NCI-H748 (cell line): ENCODE measurements at regions not wholly inside any gene's neighbourhood (a gene's known extent, or its start where the extent isn't known, plus 50 kb on each side); places are given as distances from the start of the nearest gene placed in this dataset.
"Not testable (repeated sequence)": the region's sequence is repeated elsewhere in the genome, so short reads cannot be mapped to it uniquely, and the experiment has no call there.

Experiments used
- DNase-seq: peaks from one replicate; lab custom pipeline; 2025; ENCODE audit not compliant: unreplicated experiment; lab: John Stamatoyannopoulos, UW

DNA sequence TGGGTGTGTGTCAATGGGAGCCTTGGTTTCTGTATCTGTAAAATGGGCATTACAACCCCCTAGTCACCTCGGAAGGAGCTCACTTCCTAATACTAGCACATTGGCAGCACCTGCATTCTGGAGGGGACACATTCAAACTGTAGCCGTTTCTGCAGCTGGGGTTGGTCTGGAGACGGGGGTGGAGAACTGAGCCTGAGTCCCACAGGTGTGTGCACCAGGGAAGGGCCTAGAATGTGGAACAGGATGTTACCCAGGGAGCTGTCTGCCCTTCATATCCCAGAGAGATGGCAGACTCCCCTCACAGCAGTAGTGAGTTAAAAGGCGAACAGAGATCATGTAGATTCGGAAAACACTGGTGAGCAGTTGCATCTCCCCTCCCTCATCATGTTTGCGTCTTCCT lies 272.8 kb upstream of the ZNF32 start:
- DNase-seq = no peak

DNA sequence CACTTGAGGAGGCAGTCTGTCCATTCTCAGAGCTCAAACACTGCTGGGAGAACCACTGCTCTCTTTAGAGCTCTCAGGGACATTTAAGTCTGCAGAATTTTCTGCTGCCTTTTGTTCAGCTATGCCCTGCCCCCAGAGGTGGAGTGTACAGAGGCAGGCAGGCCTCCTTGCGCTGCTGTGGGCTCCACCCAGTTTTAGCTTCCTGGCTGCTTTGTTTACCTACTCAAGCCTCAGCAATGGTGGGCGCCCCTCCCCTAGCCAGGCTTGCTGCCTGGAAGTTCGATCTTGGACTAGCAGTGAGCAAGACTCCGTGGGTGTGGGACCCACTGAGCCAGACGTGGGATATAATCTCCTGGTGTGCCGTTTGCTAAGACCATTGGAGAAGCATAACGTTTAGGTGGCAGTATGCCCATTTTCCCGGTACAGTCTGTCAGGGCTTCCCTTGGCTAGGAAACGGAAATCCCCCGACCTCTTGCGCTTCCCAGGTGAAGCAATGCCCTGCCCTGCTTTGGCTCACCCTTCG lies 271.6 kb upstream of the ZNF32 start:
- not testable (repeated sequence) for DNase-seq

DNA sequence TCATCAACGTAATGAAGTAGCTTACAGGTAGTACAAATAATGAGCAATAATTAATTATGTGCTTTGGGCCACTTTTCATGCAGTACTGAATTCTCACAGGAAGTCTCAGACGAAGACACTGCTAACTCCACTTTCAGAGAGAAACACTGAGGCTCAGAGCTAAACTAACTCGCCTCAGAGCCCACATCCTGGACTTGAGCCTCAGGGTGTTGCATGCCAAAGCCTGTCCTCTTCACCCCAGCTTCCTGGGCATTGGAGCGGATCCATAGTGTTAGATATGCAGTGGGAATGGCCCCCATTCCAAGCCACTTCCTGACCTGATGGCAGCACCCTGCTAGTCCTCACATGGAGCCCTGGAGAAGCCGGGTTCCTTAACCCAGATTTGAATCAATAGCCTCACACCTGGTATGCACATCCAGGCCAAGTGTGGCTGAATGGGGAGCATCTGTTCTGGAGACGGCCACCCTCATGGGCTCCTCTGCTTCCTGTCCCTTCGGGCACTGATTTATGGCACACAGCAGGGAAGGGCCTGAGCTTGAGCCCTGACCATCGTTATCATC lies 265.1 kb upstream of the ZNF32 start:
- no peak for DNase-seq

DNA sequence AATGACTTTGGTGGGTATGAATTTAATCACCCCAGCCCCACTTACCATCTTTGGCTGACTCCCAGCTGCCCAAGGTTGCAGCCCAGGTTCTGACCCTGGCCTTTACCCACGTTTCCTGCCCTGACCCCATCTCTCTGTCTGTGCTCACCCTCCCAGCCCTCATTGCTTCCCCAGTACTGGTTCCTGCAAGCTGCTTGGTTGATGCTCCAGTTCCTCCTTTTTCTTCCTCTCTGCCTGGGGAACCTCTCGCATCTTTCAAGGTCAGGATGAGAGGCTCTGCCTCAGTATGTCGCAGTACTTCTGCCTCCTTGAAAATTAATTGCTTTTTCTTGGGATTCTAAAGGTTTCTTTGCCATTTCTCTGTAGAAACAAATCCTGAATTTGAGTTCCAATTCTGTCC lies 263.8 kb upstream of the ZNF32 start:
- no peak for DNase-seq

DNA sequence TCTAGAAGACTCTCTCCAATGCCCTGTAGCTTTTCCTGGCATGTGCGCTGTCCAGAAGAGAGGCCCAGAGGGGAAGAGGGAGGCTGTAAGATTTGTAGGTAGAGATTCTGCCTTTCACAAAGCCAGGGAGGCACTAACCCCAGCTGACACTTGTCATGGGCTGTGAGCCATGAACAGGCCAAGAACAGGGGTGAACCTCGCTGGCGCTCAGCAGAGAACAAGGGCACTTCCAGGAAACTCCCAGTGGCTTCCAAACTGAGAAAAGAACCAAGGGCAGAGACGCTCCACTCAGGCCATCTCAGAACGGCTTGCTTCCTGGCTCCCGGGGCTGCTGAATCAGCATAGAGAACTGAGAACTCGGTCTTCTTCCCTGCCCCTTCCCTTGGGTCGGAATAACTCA lies 257.8 kb upstream of the ZNF32 start:
- DNase-seq = no peak

DNA sequence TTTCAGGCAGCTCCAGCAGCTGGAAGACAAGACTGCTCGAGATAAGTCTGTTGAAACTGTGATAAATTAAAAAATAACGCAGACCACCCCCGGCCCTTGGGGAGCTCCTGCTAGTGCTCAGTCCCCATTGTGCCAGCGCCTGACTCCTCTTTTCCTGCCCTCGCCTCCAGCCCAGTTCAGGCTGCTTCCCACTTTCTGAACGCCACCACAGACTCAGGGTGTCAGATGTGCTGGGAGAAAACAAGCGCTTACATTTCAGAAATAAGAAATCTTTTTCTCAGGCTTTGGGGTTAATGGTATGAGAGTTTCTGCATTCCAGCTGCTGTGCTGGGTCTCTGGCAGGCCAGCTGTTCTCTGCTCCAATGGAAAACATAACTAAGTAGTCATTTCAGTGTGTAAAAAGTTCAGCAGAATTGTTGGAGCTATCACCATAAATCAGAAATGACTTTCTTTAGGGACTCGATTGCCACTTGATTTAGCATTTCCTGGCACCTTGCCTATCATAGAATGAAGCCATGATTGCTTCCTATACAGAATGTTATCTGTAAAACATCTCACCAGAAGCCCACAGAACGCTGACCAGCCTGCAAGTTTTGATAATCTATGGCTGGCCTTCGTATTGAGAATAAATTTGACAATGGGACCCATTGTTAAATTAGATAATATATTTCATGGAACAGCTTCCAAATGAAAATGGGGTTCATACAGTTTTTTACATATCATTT lies 257.0 kb upstream of the ZNF32 start:
- no peak for DNase-seq

DNA sequence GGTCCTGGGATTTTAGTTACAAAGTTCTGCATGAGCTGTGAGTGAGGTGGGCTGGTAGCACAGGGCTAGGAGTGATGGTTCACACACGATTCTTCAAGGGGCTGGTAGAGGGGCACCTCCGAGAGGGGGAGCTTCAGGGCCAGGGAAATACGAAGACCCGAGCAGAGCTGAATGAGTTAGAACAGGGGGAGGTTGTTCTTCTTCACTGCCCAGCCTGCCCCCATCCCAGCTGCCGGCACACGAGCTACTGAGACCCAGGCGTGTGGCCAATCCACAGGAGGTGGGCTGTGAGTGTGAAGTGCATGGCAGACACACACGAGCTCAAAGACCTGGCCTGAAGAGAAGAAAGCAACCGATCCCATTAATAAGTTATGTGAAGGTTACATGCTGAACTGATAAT lies 256.2 kb upstream of the ZNF32 start:
- DNase-seq = no peak

DNA sequence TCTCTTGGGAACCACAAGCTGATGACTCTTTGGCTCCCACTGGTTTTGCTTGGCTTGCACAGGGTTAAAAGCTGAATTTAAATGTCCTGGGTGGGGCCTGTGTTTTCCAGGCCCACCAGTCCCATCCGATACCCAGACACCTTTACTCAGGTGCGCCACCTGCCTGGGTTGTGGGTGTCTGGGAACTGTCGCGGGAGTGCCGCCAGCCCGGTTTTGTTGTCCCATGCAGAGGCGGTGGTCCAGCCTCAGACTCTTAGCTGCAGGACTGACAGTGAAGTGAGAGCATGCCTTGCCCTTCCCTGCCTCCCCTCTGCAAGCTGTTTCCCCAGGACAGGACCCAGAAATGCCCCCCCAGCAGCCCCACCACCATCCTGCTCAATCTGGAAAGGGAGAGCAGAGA lies 255.6 kb upstream of the ZNF32 start:
- DNase-seq = no peak

DNA sequence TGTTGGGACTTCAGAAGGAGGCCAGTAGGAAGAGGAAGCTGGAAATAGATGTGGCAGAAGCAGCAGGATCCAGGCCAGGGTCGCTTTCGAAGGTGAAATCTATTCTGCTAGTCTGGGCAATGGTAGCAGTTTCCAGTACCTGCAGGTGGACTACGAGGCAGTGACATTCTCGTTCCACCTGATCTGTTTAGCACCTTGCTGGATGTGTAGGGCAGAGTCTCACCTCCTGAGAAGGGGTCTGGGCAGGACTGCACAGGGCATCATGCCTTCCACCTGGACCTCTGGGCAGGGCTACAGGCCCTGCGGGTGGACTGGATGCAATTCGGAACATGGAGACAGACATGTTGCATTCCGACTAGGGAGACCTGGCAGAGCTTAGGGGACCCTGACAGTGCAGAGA lies 254.8 kb upstream of the ZNF32 start:
- no peak for DNase-seq

DNA sequence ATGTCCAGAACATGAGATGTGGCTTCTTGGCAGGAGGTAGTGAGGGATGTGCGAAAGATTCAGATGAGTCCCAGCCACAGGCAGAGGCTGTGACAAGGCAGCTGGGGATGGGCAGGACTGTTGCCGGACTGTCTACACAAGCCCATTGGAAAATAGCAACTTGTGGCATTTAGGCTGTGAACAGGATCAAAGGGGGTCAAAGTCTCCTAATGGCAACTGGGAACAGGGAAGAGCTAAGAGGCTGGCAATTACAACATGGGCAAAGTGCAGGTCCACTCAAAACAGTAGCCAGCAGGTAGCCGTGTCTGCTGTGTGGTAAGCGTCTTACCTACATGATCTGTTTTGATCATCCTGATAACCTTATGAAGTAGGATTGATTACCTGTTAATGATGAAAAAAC lies 254.2 kb upstream of the ZNF32 start:
- DNase-seq = no peak

DNA sequence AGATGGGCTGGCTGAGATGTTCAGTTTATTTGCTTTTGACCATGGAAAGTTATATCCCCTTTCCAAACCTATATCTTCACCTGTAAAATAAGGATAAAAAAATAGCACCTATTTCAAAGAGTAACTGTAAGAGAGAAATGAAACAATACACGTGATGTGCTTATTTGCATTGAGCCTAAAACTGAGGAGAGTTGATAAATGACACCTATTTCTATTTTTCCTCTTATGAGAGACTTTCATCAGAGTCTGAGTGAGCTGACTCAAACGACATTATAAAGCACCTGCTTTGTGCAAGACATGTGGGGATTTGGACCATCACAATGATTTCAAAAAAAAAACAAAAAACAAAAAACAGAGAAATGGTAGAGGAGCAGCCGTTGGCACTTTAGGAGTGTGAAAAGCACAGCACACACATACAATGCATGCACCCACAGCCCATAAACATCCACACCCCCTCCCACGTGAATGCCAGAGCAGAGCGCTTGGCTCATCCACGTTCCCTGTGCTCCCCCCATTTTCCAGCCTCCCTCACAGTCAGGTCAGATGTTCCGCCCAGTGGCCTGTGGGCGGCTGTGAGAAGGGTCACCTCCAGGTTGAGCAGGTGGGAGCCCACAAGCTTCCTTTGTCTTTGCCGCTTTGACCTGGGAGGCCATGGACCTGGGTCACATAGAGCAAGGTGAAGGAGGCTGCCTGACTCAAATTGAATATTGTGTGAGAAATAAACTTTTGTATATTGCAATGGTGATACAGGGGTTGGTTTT lies 253.2 kb upstream of the ZNF32 start:
- DNase-seq = no peak

DNA sequence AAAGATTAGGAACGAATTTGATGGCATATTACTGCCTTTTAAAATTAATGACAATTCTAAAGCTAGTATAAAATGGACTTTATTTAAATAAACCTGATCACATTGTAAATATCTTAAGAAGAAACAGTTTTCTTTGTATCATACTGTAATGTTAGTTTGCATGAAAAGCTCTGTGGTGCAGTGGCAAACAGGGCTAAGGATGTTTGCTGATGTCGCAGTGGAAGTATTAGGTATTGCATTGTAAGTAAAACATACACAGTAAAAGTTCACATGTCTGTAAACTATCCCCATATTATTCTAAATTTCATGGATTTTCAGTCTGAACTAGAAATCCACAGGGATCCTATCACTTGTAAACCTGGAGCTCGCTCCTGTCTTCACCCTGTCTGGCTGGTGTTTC lies 252.6 kb upstream of the ZNF32 start:
- DNase-seq = no peak

DNA sequence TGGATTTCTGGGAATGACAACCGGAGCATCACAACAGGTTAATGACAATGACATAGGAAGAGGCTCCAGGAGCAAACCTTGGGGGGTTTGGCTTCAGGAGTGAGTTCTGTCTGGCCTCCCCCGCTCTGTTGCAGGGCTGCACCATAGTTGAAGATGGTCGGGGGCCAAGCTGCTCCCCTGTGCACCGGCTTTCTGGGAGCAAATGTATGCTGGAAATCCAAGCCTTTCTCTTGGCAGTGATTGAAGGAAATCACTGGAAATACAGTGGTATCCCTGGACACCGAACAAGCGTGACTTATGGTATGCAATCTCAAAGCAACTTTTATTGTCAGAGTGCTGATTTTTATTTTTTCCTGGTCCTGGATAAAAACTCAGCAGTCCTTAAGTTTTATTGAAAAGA lies 251.9 kb upstream of the ZNF32 start:
- DNase-seq = no peak

DNA sequence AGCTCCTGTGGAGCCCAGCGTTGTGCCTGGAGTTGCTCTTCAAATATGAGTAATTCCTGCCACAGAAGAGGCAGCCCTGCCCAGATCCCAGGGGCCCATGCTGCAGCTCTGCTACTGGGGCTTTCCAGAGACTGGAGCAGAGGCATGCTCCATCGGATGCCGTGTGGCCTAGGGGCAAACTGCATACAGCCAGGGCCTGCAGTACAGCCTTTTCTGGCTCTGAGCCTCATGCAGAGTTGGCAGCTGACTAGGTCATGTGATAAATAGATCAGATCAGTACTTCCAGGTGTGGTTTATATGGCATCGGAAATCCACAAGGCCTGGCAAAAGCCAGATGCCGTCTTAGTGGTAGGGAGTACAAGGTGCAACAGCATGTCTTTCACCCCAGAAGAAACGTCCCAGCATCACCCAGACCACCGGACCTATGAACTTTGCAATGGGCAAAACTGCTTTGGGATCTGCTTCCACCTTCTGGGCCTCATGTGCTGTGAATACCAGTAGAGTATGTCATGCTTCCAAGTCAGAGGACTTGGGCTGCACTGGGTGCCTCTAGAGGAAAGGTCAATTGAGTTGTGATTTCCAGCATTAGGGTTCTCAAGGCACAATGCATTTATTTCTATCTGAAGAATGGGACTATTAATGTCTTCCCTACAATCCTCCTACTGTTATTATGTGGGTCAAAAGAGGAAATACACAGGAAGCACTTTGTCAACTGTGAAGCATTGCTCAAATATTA lies 250.7 kb upstream of the ZNF32 start:
- DNase-seq = no peak

DNA sequence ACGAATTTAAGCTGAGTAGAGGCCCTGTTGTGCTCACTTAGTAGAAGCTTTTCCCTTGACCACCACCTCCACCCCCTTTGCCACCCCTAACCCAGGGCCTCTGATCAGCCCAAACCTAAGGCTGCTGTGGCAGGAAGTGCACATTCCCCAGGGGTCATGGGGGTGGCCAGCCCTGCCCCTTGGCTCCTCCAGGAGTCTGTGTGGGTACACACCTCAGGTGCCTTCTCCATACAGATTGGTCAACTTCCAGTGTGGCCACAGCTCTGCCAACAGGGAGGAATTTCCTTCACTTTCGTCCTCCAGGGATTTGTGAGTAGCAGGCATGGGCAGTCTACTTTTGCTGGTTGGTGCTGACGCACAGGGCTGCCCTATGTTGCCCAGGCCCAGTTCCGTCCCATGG lies 249.9 kb upstream of the ZNF32 start:
- DNase-seq = no peak

DNA sequence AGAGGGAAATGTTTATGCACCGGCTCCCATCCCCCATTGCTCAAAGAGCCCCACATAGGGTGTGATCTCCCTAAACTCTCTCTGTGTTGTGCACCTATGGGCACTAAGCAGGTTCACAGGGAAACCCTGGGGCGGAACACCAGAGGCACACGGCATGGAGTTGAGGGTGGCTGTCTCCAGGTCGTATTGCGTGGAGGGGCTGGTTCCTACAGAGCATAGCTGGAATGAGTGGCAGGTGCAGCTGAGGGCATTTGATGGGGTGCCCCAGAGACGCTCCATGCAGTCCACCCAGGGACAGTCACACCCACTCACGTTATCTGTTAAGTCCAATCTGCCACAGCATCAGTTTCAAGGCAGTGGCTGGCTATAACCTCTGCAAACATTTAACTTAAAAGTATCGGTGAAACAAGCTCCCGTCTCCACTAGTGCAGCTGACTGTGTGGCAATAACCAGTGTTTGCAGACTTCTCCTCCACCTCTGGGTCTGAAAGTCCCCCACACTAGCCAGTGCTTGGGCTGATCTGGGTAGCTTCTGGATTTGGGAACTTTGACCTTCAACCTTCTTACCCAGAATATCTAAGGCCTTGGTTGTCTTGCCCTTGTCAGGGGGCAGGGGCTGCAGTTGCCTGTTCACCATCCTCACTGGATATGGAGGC lies 249.2 kb upstream of the ZNF32 start:
- no peak for DNase-seq

DNA sequence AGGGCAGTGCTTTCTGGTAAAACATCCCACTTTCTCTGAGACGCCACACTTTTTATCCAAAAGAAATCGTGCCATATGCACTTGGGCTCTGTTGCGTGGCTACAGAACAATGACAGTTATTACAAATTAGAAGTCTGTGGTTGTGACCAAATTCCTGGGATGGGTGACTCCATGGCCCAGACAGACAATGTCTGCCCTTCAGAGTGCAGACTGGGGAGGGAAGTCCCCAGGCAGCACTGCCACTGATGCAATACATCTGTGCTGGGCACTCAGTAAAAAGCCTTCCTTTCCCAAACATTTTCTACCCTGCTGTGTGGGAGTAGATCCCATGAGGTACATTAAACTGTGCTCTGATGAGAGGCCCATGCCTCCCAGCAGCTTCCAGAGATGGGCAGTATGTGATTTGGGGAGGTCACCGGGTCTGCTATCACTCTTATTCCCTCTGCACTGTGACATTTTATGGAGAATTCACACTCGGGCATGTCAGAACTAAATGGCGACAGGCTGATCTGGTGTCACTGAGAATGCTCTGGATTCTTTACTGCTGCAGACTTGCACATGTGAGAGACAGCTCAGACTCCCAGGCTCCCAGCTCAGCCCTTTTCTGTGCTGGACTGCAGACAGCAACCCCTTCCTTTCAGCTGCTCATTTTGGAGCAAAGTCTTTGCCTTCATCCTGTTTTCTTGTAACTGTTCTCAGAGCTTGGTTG lies 243.5 kb upstream of the ZNF32 start:
- DNase-seq = no peak

DNA sequence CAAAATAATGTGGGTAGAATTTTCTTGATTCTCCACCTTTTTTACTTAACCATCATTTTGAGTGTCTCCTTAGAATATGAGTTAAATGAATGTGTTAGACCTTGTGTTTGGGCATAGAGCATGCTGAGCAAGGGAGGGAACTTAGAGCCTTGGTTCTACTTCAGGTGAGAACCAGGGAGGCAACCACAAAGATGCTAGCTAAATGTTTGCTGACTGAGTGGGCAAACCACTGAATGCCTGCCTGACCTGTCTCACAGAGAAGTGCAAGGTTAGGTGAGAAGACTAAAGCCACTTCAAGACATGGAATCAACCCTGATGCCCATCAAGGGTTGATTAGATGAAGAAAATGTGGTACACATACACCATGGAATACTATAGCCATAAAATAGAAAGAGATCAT lies 242.6 kb upstream of the ZNF32 start:
- no peak for DNase-seq

DNA sequence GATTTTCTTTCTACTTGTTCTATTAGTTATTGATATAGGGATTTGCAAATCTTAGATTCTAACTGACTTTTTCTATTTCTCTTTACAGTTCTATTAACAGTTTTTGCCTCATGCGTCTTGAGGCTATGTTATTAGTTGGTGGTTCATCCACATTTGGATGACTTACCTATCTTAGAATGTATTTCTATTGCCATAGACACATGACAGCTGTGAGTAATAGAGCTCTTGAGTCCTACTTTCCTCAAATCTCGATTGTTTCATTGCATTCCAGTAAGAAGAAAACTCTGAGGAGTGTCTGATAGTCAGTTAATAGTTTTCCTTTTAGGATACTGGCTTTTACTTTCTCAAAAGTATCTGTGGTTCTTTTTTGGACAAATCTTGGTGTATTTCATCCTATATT lies 241.4 kb upstream of the ZNF32 start:
- DNase-seq = no peak

DNA sequence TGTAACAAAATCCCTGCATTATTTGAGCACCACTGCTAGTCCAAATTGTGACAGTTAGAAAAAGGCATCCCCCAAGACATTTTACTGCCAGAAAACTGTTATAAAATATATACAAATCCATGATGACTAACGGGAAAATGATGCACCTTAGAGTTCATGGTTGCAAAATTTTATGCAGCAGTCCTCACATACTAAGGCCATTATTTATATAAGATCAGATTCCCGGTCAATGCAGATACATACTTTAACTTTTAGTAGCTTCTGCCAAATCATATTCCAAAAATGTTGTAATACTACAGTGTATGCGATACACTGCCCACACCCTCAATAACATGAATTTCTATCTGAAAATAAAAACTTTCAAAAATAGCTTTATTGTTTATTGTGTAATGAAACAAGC lies 239.9 kb upstream of the ZNF32 start:
- DNase-seq = no peak
